Calu3 (cell line): ENCODE measurements at regions not wholly inside any gene's neighbourhood (a gene's known extent, or its start where the extent isn't known, plus 50 kb on each side); places are given as distances from the start of the nearest gene placed in this dataset.

ENCODE experiments used
- BruUV-seq: library from RNA; stranded (reverse); fragments of 400-500 nt; replicated peaks from 2 replicates; lab custom pipeline; 2021; lab: Mats Ljungman, UMichigan
- CTCF ChIA-PET: fragments of 300-600 bp; sonication (Branson Sonifier 250); formaldehyde crosslinking; loops from one replicate; lab custom pipeline; 2022; ENCODE audit warnings: antibody characterized with exemption; lab: Charles Lee
- DNase-seq: peaks from one replicate; pipeline ENCODE4 v3.0.0; 2022
- H3K27ac Mint-ChIP-seq: one replicate; pipeline ENCODE4 v1.8.0; 2022; ENCODE audit warnings: mixed read lengths; ENCODE audit not compliant: unreplicated experiment
- H3K27me3 Mint-ChIP-seq: one replicate; pipeline ENCODE4 v1.8.0; 2022; ENCODE audit warnings: mixed read lengths; ENCODE audit not compliant: unreplicated experiment
- H3K36me3 Mint-ChIP-seq: one replicate; pipeline ENCODE4 v1.8.0; 2022; ENCODE audit warnings: mild to moderate bottlenecking, moderate library complexity, mixed read lengths; ENCODE audit not compliant: insufficient read depth, unreplicated experiment
- H3K4me1 Mint-ChIP-seq: one replicate; pipeline ENCODE4 v1.8.0; 2022; ENCODE audit warnings: mild to moderate bottlenecking, low read depth, mixed read lengths; ENCODE audit not compliant: unreplicated experiment
- H3K4me3 Mint-ChIP-seq: one replicate; pipeline ENCODE4 v1.8.0; 2022; ENCODE audit warnings: mild to moderate bottlenecking, low read depth, moderate library complexity, mixed read lengths; ENCODE audit not compliant: unreplicated experiment
- H3K9me3 Mint-ChIP-seq: one replicate; pipeline ENCODE4 v1.8.0; 2022; ENCODE audit warnings: low read depth, mixed read lengths; ENCODE audit not compliant: unreplicated experiment
- intact Hi-C: fragments of 100-400 bp; cut with micrococcal nuclease; formaldehyde crosslinking; loops from one replicate; pipeline ENCODE4 v1.10.0; 2022; ENCODE audit not compliant: unreplicated experiment
- TF ChIP-seq, protein P1 (sequence below): fragments of 200-600 bp; IDR thresholded peaks from one replicate; pipeline ENCODE4 v1.8.0; 2022; ENCODE audit warnings: antibody characterized with exemption; ENCODE audit not compliant: unreplicated experiment

DNA sequence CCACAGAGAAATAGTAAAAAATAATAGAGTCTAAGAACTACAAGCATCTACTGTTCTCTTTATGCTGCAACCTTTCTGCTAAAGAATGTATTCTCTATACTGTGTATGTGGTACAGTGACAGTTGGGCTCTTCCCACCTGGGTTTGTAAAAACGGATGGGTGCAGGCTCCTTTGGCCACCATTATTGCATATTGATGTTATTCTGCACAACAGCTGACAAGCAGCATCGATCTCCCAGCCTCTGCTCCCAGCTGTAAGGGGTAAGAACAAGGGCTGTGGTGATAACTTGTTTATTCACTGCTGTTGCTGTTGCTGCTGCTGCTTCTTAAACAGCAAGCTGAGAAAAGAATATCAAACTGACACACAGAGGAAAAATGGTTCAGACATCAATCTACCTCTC is 56.1 kb downstream of the KCNRG start:
- peaks cover 5% of the 10 kb centered on the region for H3K36me3 Mint-ChIP-seq
- H3K4me3 Mint-ChIP-seq = no peak overlapping the region
- TF ChIP-seq, protein P1, sequence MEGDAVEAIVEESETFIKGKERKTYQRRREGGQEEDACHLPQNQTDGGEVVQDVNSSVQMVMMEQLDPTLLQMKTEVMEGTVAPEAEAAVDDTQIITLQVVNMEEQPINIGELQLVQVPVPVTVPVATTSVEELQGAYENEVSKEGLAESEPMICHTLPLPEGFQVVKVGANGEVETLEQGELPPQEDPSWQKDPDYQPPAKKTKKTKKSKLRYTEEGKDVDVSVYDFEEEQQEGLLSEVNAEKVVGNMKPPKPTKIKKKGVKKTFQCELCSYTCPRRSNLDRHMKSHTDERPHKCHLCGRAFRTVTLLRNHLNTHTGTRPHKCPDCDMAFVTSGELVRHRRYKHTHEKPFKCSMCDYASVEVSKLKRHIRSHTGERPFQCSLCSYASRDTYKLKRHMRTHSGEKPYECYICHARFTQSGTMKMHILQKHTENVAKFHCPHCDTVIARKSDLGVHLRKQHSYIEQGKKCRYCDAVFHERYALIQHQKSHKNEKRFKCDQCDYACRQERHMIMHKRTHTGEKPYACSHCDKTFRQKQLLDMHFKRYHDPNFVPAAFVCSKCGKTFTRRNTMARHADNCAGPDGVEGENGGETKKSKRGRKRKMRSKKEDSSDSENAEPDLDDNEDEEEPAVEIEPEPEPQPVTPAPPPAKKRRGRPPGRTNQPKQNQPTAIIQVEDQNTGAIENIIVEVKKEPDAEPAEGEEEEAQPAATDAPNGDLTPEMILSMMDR = no peak
- intact Hi-C loops = no loop called here
- no peaks in the 10 kb centered on the region for H3K27me3 Mint-ChIP-seq
- CTCF ChIA-PET = interaction anchor here (0.7 kb wide), 1 partner anchor 739 kb away, joined by 4 read pairs; no protein-coding TSS in a partner anchor
- no peak overlapping the region for H3K27ac Mint-ChIP-seq
- H3K9me3 Mint-ChIP-seq = no peaks in the 10 kb centered on the region
- DNase-seq = no peak
- peaks cover under 1% of the 10 kb centered on the region for H3K4me1 Mint-ChIP-seq
- no TSS peak for BruUV-seq

DNA sequence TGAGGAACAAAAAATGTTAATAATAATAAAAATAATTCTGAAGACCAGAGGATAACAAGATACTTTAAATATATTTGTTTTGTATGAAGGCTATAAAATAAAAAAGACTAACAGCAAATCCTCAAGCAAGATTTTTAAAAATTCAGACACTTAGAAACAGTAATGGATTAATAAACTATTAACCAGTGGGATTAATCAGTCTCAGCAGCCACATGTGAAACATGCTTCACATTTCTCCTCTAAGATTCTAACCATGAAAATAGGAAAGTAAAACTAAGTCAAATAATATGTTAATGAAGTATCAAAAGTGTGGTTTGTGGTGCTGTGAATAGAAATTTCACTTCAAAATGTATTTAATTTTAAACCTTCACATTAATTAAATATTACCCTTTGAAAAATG is 57.4 kb downstream of the KCNRG start:
- BruUV-seq = no TSS peak
- intact Hi-C loops = no loop called here
- H3K27me3 Mint-ChIP-seq = no peaks in the 10 kb centered on the region
- DNase-seq = no peak
- H3K9me3 Mint-ChIP-seq = no peaks in the 10 kb centered on the region
- TF ChIP-seq, protein P1 = no peak
- CTCF ChIA-PET = no interaction called here
- no peak overlapping the region for H3K27ac Mint-ChIP-seq
- peaks cover 7% of the 10 kb centered on the region for H3K4me1 Mint-ChIP-seq
- H3K36me3 Mint-ChIP-seq = peaks cover 6% of the 10 kb centered on the region
- no peak overlapping the region for H3K4me3 Mint-ChIP-seq

DNA sequence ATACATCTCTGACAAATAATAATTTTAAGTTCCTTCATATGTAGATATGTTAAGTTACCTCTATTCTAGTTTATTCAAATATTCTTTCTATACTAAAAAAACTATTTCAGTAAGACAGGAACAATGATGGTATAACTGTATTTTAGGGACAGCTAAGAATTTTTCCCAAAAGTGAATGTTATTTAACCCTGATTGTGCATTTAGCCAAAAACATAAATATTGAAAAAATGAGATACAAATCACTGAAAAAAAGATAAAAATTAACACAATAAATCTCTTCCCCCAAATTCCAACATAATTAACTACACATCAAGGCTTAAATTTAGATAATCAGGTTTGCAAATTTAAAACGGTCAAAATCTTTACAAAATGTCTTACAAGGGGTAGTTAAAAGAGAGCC is 58.1 kb downstream of the KCNRG start:
- Mint-ChIP-seq H3K27me3 (no peaks in the 10 kb centered on the region), H3K4me3 (no peak overlapping the region), H3K4me1 (peaks cover 7% of the 10 kb centered on the region), H3K27ac (no peak overlapping the region), H3K9me3 (no peaks in the 10 kb centered on the region), H3K36me3 (peaks cover 9% of the 10 kb centered on the region)
- TF ChIP-seq, protein P1 = no peak
- intact Hi-C loops = no loop called here
- no TSS peak for BruUV-seq
- CTCF ChIA-PET = no interaction called here
- DNase-seq = no peak

DNA sequence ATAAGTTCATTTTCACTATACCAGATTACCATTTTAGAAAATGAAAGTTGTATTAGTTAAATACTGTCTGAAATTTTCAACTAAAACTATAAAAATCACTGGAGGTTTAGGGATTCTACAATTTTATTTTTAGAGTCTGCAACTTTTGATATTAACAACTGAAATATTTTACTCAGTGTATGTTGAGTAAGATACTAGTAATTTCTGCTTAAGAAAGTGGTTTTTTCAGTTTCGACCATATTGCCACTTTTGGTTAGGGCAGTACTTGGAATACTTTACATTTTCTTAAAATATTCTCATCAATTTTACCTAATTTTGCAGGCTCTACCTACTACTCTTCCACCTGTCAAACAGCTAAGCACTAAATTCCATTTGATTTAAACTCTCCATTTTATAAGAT is 59.6 kb downstream of the KCNRG start:
- Mint-ChIP-seq H3K27me3 (no peaks in the 10 kb centered on the region), H3K9me3 (no peaks in the 10 kb centered on the region), H3K36me3 (peaks cover 9% of the 10 kb centered on the region), H3K4me1 (peaks cover 7% of the 10 kb centered on the region), H3K4me3 (no peak overlapping the region), H3K27ac (no peak overlapping the region)
- intact Hi-C loops = no loop called here
- no TSS peak for BruUV-seq
- DNase-seq = no peak
- CTCF ChIA-PET = no interaction called here
- TF ChIP-seq, protein P1 = no peak
